ENCODE measurements at regions not wholly inside any gene's neighbourhood (a gene's known extent, or its start where the extent isn't known, plus 50 kb on each side); places are given as distances from the start of the nearest gene placed in this dataset.
"Not testable (repeated sequence)": the region's sequence is repeated elsewhere in the genome, so short reads cannot be mapped to it uniquely, and the experiment has no call there.

GRCh38 chr11:110347660-110348059 lies 51.2 kb upstream of the RDX start:
- in situ Hi-C loops (cut with MboI; ENCODE audit: low sequenced_read_pairs) = no loop called here

GRCh38 chr11:110349138-110349996 lies 53.0 kb upstream of the RDX start:
- in situ Hi-C loops (cut with MboI; ENCODE audit: low sequenced_read_pairs) = no loop called here

GRCh38 chr11:110349997-110350383 lies 53.6 kb upstream of the RDX start:
- in situ Hi-C loops (cut with MboI; ENCODE audit: low sequenced_read_pairs) = not testable (repeated sequence)

DNA sequence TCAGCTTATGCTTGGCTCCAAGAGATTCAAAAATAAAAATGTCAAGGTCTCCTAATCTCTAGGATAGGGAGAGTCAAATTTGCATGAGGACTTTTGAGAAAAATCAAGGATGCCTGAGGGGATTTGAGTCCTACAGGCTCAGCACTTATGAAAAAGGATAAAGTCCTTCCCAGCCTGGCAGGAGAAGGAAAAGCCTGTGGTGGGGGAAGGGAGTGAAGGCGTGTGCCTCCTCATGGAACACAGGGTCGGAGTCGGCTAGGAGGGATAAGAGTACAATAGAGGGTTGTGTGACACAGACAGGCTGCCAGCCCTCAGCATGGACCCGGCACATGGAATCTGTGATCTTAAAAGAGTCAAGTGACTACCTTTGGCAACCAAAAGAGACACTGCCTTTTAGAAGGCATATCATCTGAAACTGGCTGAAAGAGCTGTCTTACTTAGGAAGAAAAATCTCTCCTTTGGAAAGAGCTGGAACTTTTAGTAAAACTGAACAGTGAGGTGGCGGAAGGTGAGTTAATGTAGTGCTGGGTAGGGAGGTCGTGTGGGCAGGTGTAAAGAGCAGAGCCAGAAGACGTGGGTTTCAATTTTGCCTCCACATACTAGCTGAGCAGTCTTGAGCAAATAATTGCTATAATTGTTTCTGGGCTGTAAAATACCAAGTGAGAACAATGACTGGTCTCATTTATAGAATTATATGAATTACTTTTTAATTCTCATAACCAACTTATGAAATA lies 58.8 kb upstream of the RDX start:
- in situ Hi-C loops (cut with MboI; ENCODE audit: low sequenced_read_pairs) = no loop called here

DNA sequence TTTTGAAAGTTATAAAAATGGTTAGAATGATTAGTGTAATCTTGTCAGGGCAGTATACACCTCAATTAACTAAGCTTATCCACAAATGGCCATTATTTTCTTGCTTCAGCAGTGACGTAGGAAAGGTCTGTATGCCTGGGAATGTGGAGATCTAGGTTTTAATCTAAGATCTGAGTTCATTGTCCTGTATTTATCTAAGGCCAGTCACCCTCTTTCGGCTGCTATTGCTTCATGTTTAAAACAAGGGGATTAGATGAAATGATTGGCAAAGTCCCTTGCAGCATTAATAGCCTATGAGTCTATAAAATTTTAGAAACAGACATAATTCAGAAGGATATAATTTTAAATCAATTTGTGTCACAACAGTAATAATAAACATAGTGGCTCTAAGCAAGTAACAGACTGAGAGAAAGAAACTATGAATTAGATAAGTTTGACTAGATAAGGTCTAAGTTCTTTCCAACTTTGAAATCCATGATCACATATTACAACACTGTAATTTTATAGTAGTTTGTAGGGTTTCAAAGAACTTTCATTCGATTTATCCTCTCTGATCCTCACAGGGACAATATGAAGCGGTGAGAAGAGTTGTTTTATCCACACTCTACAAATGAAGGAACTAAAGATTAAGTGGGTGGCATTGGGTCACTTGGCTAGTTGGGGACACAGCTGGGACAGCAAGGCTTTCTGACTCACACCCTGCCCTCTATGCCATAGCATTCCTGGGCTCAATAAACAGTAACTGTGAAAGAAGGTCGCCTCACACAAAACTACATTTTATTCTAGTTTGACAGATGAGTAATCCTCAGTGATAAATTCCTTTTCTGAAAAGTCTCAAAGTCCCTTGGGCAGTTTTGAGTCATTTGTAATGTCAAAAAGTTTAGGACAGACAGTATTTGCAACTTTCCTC lies 60.6 kb upstream of the RDX start:
- in situ Hi-C loops (cut with MboI; ENCODE audit: low sequenced_read_pairs) = no loop called here

DNA sequence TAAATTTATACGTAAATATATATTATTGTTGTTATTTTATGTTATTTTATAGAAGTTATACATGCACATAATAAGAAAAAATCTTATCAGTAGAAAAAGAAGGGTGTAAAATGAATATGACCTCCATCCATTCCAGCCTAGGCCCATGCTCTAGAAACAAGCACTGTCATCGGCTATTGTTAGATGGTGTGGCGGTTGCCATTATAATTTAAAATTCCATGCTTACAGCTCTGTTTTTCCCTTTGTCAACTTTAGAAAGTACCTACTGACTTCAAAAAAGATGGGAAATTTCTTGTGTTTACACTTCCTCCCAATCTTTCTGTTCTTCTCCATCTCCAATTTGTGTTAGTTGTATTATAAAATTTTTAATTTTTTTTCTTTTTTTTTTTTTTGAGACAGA lies 61.9 kb upstream of the RDX start:
- in situ Hi-C loops (cut with MboI; ENCODE audit: low sequenced_read_pairs) = no loop called here

DNA sequence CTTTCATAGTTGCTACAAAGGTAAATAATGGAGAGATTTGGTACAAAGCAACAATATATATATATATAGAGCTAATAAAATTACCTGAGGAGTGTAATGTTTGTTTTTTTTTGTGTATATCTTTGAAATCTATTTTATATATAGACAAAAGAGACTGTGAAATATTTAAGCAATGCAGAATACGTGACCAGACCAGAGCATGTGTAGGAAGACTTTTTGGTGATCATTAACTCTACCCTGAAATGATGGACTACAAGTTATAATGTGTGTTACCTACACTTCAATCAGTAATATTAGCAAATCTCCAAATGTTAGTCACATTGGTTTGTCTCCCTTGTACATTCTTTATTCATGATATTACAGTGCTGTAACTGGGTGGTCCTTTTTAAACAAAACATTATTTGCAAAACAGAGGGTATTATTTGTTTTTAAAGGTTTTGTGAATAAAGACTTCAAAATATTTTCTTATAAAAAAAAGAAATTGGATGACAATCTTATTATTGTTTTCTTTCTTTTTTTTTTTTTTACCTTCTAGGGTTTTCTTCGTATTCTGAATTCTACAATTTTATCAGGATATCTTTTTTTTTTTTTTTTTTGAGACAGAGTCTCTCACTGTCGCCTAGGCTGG lies 64.5 kb upstream of the RDX start:
- in situ Hi-C loops (cut with MboI; ENCODE audit: low sequenced_read_pairs) = not testable (repeated sequence)

GRCh38 chr11:110362971-110363509 lies 66.6 kb upstream of the RDX start:
- in situ Hi-C loops (cut with MboI; ENCODE audit: low sequenced_read_pairs) = no loop called here

DNA sequence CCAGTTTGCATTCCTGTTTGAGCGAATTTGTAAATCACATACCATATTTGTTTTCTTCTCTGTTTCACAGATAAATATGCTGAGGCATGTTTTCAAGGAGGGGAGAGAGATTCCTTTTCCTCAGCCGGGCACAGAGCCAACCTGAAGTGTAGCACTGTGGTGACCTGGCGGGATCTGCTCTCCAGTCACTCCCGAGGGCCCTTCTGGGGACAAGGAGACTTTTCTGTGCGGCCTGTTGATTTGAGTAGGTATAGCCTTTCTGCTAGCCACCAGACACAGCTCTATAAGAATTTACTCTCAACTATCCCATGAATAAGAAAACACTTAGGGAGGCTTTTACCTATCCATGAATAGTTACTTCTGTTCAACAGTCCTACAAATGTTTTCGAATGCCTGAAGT lies 63.5 kb upstream of the FDX1 start:
- in situ Hi-C loops (cut with MboI; ENCODE audit: low sequenced_read_pairs) = no loop called here

DNA sequence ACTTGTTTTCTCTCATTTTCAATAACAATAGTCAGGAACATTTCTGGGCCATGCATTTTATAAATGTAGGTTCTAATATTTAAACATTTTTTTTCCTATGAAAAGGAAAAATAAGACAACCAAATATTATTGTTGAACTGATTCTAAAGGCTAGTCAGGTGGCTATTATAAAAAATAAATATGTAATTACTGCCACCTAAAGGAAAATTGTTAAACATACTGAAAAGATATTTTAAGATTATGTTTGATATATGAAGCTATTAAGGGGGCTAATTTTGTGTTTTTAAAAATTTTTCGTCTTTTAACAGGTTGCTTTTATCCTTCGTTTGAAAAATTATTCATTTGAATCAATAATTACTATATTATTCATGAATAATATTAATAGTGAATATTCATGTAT lies 62.2 kb upstream of the FDX1 start:
- in situ Hi-C loops (cut with MboI; ENCODE audit: low sequenced_read_pairs) = no loop called here

DNA sequence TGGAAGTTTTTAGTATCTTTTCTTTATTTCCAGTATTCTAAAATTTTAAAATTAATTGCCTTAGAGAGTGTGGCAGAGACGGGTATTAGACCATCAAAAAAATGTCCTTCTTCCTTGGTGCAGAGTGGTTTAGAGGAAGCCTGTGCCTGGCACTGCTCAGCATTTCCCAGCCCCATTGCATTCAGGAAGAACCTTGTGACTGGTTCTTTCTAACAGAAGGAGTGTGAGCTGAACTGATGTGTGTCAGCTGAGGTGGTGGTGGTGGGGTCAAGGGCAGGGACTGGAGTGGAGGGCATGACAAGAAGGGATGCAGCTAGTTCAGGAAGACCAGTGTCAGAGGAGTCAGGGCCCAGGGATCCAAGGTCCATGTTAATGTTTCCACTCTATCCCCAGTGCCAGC lies 58.7 kb upstream of the FDX1 start:
- in situ Hi-C loops (cut with MboI; ENCODE audit: low sequenced_read_pairs) = loop anchor here (10.0 kb wide), 1 partner anchor 166 kb away; no protein-coding TSS in a partner anchor

- in situ Hi-C loops (cut with MboI; ENCODE audit: low sequenced_read_pairs) = loop anchor here (10.0 kb wide), 1 partner anchor 168 kb away; no protein-coding TSS in a partner anchor
Measured at GRCh38 chr11:110373051-110373702, 56.6 kb upstream of the FDX1 start.

GRCh38 chr11:110374921-110375320 lies 54.8 kb upstream of the FDX1 start:
- in situ Hi-C loops (cut with MboI; ENCODE audit: low sequenced_read_pairs) = loop anchor here (10.0 kb wide), 1 partner anchor 170 kb away; no protein-coding TSS in a partner anchor

GRCh38 chr11:110375351-110375750 lies 54.4 kb upstream of the FDX1 start:
- in situ Hi-C loops (cut with MboI; ENCODE audit: low sequenced_read_pairs) = loop anchor here (10.0 kb wide), 1 partner anchor 171 kb away; no protein-coding TSS in a partner anchor

DNA sequence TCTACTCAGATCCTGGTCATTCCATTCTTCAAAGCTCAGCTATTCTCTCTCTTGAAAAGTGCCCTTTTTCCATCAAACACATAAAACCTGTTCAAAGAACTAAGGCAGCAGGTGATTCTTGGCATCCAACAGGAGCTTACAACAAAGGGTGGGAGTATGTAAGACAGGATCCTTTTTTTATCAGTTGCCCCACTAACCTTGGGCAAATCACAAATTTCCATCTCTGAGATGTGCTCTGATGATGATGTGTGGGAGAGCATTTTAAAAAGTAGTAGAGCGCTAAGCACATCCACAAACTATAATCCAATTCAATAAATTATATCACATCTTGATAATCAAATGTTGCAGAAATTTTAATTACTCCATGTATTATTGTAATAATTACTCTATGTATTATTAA lies 53.7 kb upstream of the FDX1 start:
- in situ Hi-C loops (cut with MboI; ENCODE audit: low sequenced_read_pairs) = loop anchor here (10.0 kb wide), 1 partner anchor 171 kb away; no protein-coding TSS in a partner anchor

DNA sequence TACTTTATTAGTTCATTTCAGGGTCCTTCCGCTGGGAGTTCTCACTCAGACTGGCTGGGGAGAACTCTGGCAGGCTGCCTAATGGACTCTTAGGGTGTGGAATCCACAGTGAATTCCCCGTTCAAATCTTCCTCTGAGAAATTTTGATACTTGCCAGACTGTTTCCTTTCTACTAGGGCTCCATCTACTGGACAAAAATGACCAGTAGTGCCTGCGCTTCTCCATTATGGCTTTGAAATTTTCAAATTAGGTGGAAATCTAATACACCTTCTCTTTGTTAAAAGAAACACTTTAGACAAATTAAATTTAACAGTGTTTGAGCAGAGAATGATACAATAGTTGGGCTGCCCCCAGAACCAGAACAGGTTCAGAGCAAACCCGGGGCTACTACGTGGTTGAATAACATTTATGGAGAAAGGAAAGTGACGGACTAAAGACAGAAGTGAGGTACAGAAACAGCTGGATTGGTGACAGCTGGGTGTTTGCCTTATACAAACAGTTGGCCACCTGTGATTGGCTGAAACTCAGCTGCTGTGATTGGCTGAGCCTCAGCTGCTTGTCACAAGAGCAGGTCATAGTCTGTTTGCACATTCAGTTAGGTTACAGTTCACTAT lies 52.9 kb upstream of the FDX1 start:
- in situ Hi-C loops (cut with MboI; ENCODE audit: low sequenced_read_pairs) = loop anchor here (10.0 kb wide), 1 partner anchor 172 kb away; no protein-coding TSS in a partner anchor

GRCh38 chr11:110377434-110377833 lies 52.3 kb upstream of the FDX1 start:
- in situ Hi-C loops (cut with MboI; ENCODE audit: low sequenced_read_pairs) = loop anchor here (10.0 kb wide), 1 partner anchor 173 kb away; no protein-coding TSS in a partner anchor

DNA sequence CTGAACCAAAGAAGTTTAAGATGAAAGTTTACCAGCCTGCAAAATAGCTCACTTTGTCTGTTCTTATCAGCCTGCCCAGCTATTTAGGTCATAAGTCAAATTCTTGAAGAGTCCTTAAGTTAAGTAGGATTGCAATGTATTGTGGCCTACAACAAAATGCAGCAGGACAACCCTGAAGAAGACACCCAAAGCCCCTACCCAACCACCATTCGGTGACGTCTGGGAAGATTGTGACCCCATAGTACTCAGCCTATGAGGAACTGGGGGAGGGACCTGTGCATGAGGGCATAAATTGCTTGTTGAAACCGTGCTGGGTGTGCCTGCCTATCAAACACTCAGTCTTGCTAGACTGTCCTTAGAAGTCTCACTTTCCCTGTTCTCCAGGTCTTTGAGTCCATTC lies 50.5 kb upstream of the FDX1 start:
- in situ Hi-C loops (cut with MboI; ENCODE audit: low sequenced_read_pairs) = loop anchor here (10.0 kb wide), 1 partner anchor 174 kb away; no protein-coding TSS in a partner anchor

- in situ Hi-C loops (cut with MboI; ENCODE audit: low sequenced_read_pairs) = loop anchor here (10.0 kb wide), 1 partner anchor 175 kb away; no protein-coding TSS in a partner anchor
Measured at GRCh38 chr11:110379936-110380335, 49.8 kb upstream of the FDX1 start.
